ENCODE measurements at regions not wholly inside any gene's neighbourhood (a gene's known extent, or its start where the extent isn't known, plus 50 kb on each side); places are given as distances from the start of the nearest gene placed in this dataset.

GRCh38 chr2:207333599-207334300 is 168.0 kb upstream of the KLF7 start:
- no peak overlapping the region for H3K4me2 ChIP-seq (ENCODE audit: low read depth, low read length, poor library complexity, severe bottlenecking)
- no peaks in the 10 kb centered on the region for H3K79me2 ChIP-seq (ENCODE audit: insufficient read depth, low read length)
- H3F3A ChIP-seq (ENCODE audit: insufficient read depth): no peaks in the 10 kb centered on the region
- no peaks in the 10 kb centered on the region for H3K27me3 ChIP-seq (ENCODE audit: low read length)
- H4K20me1 ChIP-seq (ENCODE audit: low read depth, low read length): no peaks in the 10 kb centered on the region
- no peak overlapping the region for H3K27ac ChIP-seq (ENCODE audit: low read depth, low read length)
- no peaks in the 10 kb centered on the region for H3K36me3 ChIP-seq (ENCODE audit: low read length)
- TF ChIP-seq CTCF (IDR thresholded peaks at IDR 0.05; ENCODE audit: insufficient read depth, low read length, poor library complexity, severe bottlenecking) (no peak), EZH2phosphoT487 (conservative IDR thresholded peaks at IDR 0.05; ENCODE audit: low read length) (no peak)
- H3K4me3 ChIP-seq (ENCODE audit: insufficient read depth, low read length, poor library complexity, severe bottlenecking): no peak overlapping the region
- H3K9me2 ChIP-seq (replicated peaks; ENCODE audit: insufficient read depth, low read length): no peaks in the 10 kb centered on the region
- H2AFZ ChIP-seq (ENCODE audit: low read depth, low read length, severe bottlenecking): no peak overlapping the region
- H3K9ac ChIP-seq (ENCODE audit: low read length): no peak overlapping the region
- H3K9me3 ChIP-seq (ENCODE audit: insufficient read depth, low read length): no peaks in the 10 kb centered on the region

DNA sequence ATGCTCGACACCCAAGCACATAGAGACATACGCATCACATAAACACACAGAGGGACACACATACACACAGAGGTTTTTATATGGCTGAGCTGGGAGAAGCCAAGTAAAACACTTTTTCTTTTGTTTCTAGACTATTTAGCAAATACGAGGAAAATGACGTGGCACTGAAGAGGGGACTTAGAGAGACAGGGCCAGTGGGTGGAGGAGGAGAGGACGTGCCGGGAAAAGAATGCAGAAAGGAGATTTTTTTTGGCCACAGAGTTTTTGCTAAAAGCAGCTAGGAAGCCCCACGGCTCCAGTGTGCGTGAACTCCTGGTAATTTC is 168.5 kb upstream of the KLF7 start:
- TF ChIP-seq EZH2phosphoT487 (conservative IDR thresholded peaks at IDR 0.05; ENCODE audit: low read length): no peak
- no peak for TF ChIP-seq CTCF (IDR thresholded peaks at IDR 0.05; ENCODE audit: insufficient read depth, low read length, poor library complexity, severe bottlenecking)
- Histone ChIP-seq H3K79me2 (ENCODE audit: insufficient read depth, low read length) (no peaks in the 10 kb centered on the region), H3K9ac (ENCODE audit: low read length) (no peak overlapping the region), H2AFZ (ENCODE audit: low read depth, low read length, severe bottlenecking) (no peak overlapping the region), H3K27me3 (ENCODE audit: low read length) (no peaks in the 10 kb centered on the region), H3K27ac (ENCODE audit: low read depth, low read length) (no peak overlapping the region), H3K4me3 (ENCODE audit: insufficient read depth, low read length, poor library complexity, severe bottlenecking) (no peak overlapping the region), H3F3A (ENCODE audit: insufficient read depth) (no peaks in the 10 kb centered on the region), H4K20me1 (ENCODE audit: low read depth, low read length) (no peaks in the 10 kb centered on the region), H3K4me2 (ENCODE audit: low read depth, low read length, poor library complexity, severe bottlenecking) (no peak overlapping the region), H3K9me3 (ENCODE audit: insufficient read depth, low read length) (no peaks in the 10 kb centered on the region), H3K36me3 (ENCODE audit: low read length) (no peaks in the 10 kb centered on the region), H3K9me2 (replicated peaks; ENCODE audit: insufficient read depth, low read length) (no peaks in the 10 kb centered on the region)

- Histone ChIP-seq H2AFZ (ENCODE audit: low read depth, low read length, severe bottlenecking) (no peak overlapping the region), H3K9me2 (replicated peaks; ENCODE audit: insufficient read depth, low read length) (no peaks in the 10 kb centered on the region), H3K27me3 (ENCODE audit: low read length) (no peaks in the 10 kb centered on the region), H4K20me1 (ENCODE audit: low read depth, low read length) (no peaks in the 10 kb centered on the region), H3K9me3 (ENCODE audit: insufficient read depth, low read length) (no peaks in the 10 kb centered on the region), H3K36me3 (ENCODE audit: low read length) (no peaks in the 10 kb centered on the region), H3K4me3 (ENCODE audit: insufficient read depth, low read length, poor library complexity, severe bottlenecking) (no peak overlapping the region), H3K9ac (ENCODE audit: low read length) (no peak overlapping the region), H3F3A (ENCODE audit: insufficient read depth) (no peaks in the 10 kb centered on the region), H3K4me2 (ENCODE audit: low read depth, low read length, poor library complexity, severe bottlenecking) (no peak overlapping the region), H3K27ac (ENCODE audit: low read depth, low read length) (no peak overlapping the region), H3K79me2 (ENCODE audit: insufficient read depth, low read length) (no peaks in the 10 kb centered on the region)
- no peak for TF ChIP-seq CTCF (IDR thresholded peaks at IDR 0.05; ENCODE audit: insufficient read depth, low read length, poor library complexity, severe bottlenecking)
- TF ChIP-seq EZH2phosphoT487 (conservative IDR thresholded peaks at IDR 0.05; ENCODE audit: low read length): no peak
Observed at GRCh38 chr2:207334624-207335371, 169.1 kb upstream of the KLF7 start.

Data from SU-DHL-6 (cell line).